ENCODE measurements at regions not wholly inside any gene's neighbourhood (a gene's known extent, or its start where the extent isn't known, plus 50 kb on each side); places are given as distances from the start of the nearest gene placed in this dataset.

DNA sequence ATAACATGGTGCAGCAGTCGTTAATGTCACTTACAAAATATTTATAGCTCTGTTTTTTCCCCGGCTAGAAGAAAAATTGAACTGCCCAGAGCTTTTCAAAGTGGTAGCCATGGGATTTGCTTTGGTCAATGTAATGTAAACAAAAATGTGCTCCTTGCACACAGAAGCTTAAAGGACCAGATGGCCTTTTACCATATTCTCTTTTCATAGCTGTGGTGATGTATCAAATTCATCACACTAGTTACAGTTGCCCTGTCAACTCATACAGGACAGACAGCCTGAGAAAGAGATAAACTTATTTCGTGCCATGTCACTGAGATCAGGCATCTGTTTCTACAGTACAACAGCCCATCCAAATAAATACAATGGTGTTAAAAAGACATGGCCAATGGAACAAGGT lies 368.1 kb upstream of the CDH19 start:
- TF ChIP-seq CTCF (IDR thresholded peaks at IDR 0.05 in 4 of 5, conservative IDR thresholded peaks at IDR 0.05 in 1 of 5), result no peak
- TF ChIP-seq POLR2A (IDR thresholded peaks at IDR 0.05), result no peak

Data from gastrocnemius medialis (tissue), 4 donors.